HepG2 (cell line): ENCODE measurements at regions not wholly inside any gene's neighbourhood (a gene's known extent, or its start where the extent isn't known, plus 50 kb on each side); places are given as distances from the start of the nearest gene placed in this dataset.

Source experiments
- CBX5 ChIP-seq: sonication (generic); formaldehyde crosslinking; IDR thresholded peaks from 2 replicates; pipeline ENCODE4 v1.4.0; 2020; ENCODE audit warnings: missing genetic modification reagents, borderline replicate concordance
- CEBPG ChIP-seq: IDR thresholded peaks from 2 replicates; pipeline ENCODE4 v1.6.1; 2016
- CHD4 ChIP-seq: fragments of 200-600 bp; sonication (generic); IDR thresholded peaks from 2 replicates; pipeline ENCODE4 v1.7.0; 2017; ENCODE audit warnings: mild to moderate bottlenecking, low read length, borderline replicate concordance
- DDIT3 ChIP-seq: sonication (generic); formaldehyde crosslinking; IDR thresholded peaks from 2 replicates; pipeline ENCODE4 v1.4.0; 2020; ENCODE audit warnings: mild to moderate bottlenecking, missing genetic modification reagents
- IRF1 ChIP-seq: sonication (generic); formaldehyde crosslinking; IDR thresholded peaks from 2 replicates; pipeline ENCODE4 v1.4.0; 2020; ENCODE audit warnings: low read depth, mild to moderate bottlenecking, missing genetic modification reagents
- JDP2 ChIP-seq: sonication (generic); formaldehyde crosslinking; IDR thresholded peaks from 2 replicates; pipeline ENCODE4 v1.8.1; 2022; ENCODE audit warnings: missing genetic modification reagents, borderline replicate concordance
- KLF11 ChIP-seq: IDR thresholded peaks from 2 replicates; pipeline ENCODE4 v1.6.1; 2016; ENCODE audit warnings: missing compliant biosample characterization
- MTF1 ChIP-seq: sonication (generic); formaldehyde crosslinking; IDR thresholded peaks from 2 replicates; pipeline ENCODE4 v1.5.0; 2020; ENCODE audit warnings: missing genetic modification reagents
- NFYB ChIP-seq: sonication (generic); formaldehyde crosslinking; IDR thresholded peaks from 2 replicates; pipeline ENCODE4 v1.4.0; 2020; ENCODE audit warnings: missing genetic modification reagents
- REL ChIP-seq: sonication (generic); formaldehyde crosslinking; conservative IDR thresholded peaks from 2 replicates; pipeline ENCODE4 v1.8.0; 2022; ENCODE audit warnings: mild to moderate bottlenecking, missing genetic modification reagents, moderate library complexity
- RFX1 ChIP-seq: fragments of 450-650 bp; IDR thresholded peaks from 2 replicates; pipeline ENCODE4 v1.6.1; 2017
- SKI ChIP-seq: fragments of 450-650 bp; IDR thresholded peaks from one replicate; pipeline ENCODE4 v1.6.1; 2018; ENCODE audit warnings: mild to moderate bottlenecking; ENCODE audit not compliant: partially characterized antibody
- SMARCE1 ChIP-seq: fragments of 450-650 bp; IDR thresholded peaks from 2 replicates; pipeline ENCODE4 v1.6.1; 2017; ENCODE audit warnings: borderline replicate concordance
- SNAI1 ChIP-seq: sonication (generic); formaldehyde crosslinking; IDR thresholded peaks from 2 replicates; pipeline ENCODE4 v1.5.0; 2020; ENCODE audit warnings: mild to moderate bottlenecking, missing genetic modification reagents, borderline replicate concordance
- UBTF ChIP-seq: sonication (generic); formaldehyde crosslinking; IDR thresholded peaks from 2 replicates; pipeline ENCODE4 v1.4.0; 2020; ENCODE audit warnings: mild to moderate bottlenecking, missing genetic modification reagents
- ZNF138 ChIP-seq: sonication (generic); formaldehyde crosslinking; IDR thresholded peaks from 2 replicates; pipeline ENCODE4 v1.5.0; 2020; ENCODE audit warnings: mild to moderate bottlenecking, low read depth, missing genetic modification reagents
- ZNF225 ChIP-seq: sonication (generic); formaldehyde crosslinking; IDR thresholded peaks from 2 replicates; pipeline ENCODE4 v1.4.0; 2020; ENCODE audit warnings: mild to moderate bottlenecking, missing genetic modification reagents
- ZNF263 ChIP-seq: sonication (generic); formaldehyde crosslinking; IDR thresholded peaks from 2 replicates; pipeline ENCODE4 v1.4.0; 2020; ENCODE audit warnings: missing genetic modification reagents
- ZNF33B ChIP-seq: sonication (generic); formaldehyde crosslinking; IDR thresholded peaks from 2 replicates; pipeline ENCODE4 v1.5.1; 2020; ENCODE audit warnings: mild to moderate bottlenecking, missing genetic modification reagents
- ZNF629 ChIP-seq: sonication (generic); formaldehyde crosslinking; conservative IDR thresholded peaks from 2 replicates; pipeline ENCODE4 v1.5.0; 2020; ENCODE audit warnings: missing genetic modification reagents
- ZNF691 ChIP-seq: sonication (generic); formaldehyde crosslinking; IDR thresholded peaks from 2 replicates; pipeline ENCODE4 v1.4.0; 2020; ENCODE audit warnings: missing genetic modification reagents, low read depth, mild to moderate bottlenecking, borderline replicate concordance
- ZNF792 ChIP-seq: IDR thresholded peaks from 2 replicates; pipeline ENCODE4 v1.6.1; 2016
- ZNF800 ChIP-seq: sonication (generic); formaldehyde crosslinking; IDR thresholded peaks from 2 replicates; pipeline ENCODE4 v1.4.0; 2020; ENCODE audit warnings: missing genetic modification reagents
- ZSCAN20 ChIP-seq: sonication (generic); formaldehyde crosslinking; IDR thresholded peaks from 2 replicates; pipeline ENCODE4 v1.4.0; 2020; ENCODE audit warnings: missing genetic modification reagents, mild to moderate bottlenecking, borderline replicate concordance
- ZSCAN25 ChIP-seq: sonication (generic); formaldehyde crosslinking; IDR thresholded peaks from 2 replicates; pipeline ENCODE4 v1.8.0; 2022; ENCODE audit warnings: mild to moderate bottlenecking, missing genetic modification reagents
- ZZZ3 ChIP-seq: sonication (generic); formaldehyde crosslinking; IDR thresholded peaks from 2 replicates; pipeline ENCODE4 v1.4.0; 2020; ENCODE audit warnings: missing genetic modification reagents, mild to moderate bottlenecking, borderline replicate concordance

- TF ChIP-seq MTF1 (no peak), ZNF33B (CRISPR knock-in tag) (no peak), ZNF225 (CRISPR knock-in tag) (no peak), KLF11 (CRISPR knock-in tag) (no peak), CHD4 (no peak), ZSCAN20 (CRISPR knock-in tag) (no peak), JDP2 (CRISPR knock-in tag) (no peak), ZNF691 (0 out of 2 replicates have a peak, but pooled peaks have one; percentile 51), IRF1 (no peak), ZNF800 (no peak), UBTF (CRISPR knock-in tag) (0 out of 2 replicates have a peak, but pooled peaks have one; percentile 22), ZNF263 (peak; percentile 92), DDIT3 (no peak), ZSCAN25 (CRISPR knock-in tag) (no peak), REL (CRISPR knock-in tag) (no peak), ZNF792 (CRISPR knock-in tag) (no peak), SNAI1 (CRISPR knock-in tag) (no peak), ZNF629 (no peak), ZZZ3 (CRISPR knock-in tag) (no peak), RFX1 (no peak), SKI (no peak), SMARCE1 (no peak), NFYB (CRISPR knock-in tag) (no peak), ZNF138 (CRISPR knock-in tag) (no peak), CBX5 (CRISPR knock-in tag) (no peak), CEBPG (CRISPR knock-in tag) (no peak)
These were observed 117.9 kb upstream of the TMPO start (continued) for GRCh38 chr12:98397323-98398105.
